ACC112 (cell line): ENCODE measurements at regions not wholly inside any gene's neighbourhood (a gene's known extent, or its start where the extent isn't known, plus 50 kb on each side); places are given as distances from the start of the nearest gene placed in this dataset.
A peak's percentile ranks its signal among the peaks of the same experiment; 100 is the strongest.

Experiments
- H2AFZ ChIP-seq: fragments of 200-600 bp; sonication (generic); one replicate; pipeline ENCODE4 v1.6.0; 2017; ENCODE audit warnings: antibody characterized with exemption, low read length; ENCODE audit not compliant: unreplicated experiment
- H3K27ac ChIP-seq: fragments of 200-600 bp; sonication (generic); 2 replicates; pipeline ENCODE4 v1.5.1; 2014; ENCODE audit warnings: low read depth, mild to moderate bottlenecking, antibody characterized with exemption, low read length, moderate library complexity
- H3K27me3 ChIP-seq: fragments of 200-600 bp; sonication (generic); 2 replicates; pipeline ENCODE4 v1.6.1; 2014; ENCODE audit warnings: mild to moderate bottlenecking, antibody characterized with exemption, low read length, moderate library complexity, mixed read lengths; ENCODE audit not compliant: insufficient read depth
- H3K36me3 ChIP-seq: fragments of 200-600 bp; sonication (generic); 2 replicates; pipeline ENCODE4 v1.6.1; 2016; ENCODE audit warnings: mild to moderate bottlenecking, antibody characterized with exemption, low read length, moderate library complexity, mixed read lengths; ENCODE audit not compliant: insufficient read depth
- H3K4me1 ChIP-seq: fragments of 200-600 bp; sonication (generic); one replicate; pipeline ENCODE4 v1.6.1; 2016; ENCODE audit warnings: low read length, mixed read lengths; ENCODE audit not compliant: insufficient read depth, unreplicated experiment, control insufficient read depth
- H3K4me3 ChIP-seq: fragments of 200-600 bp; sonication (generic); 2 replicates; pipeline ENCODE4 v1.5.1; 2014; ENCODE audit warnings: mild to moderate bottlenecking, low read depth, low read length
- H3K79me2 ChIP-seq: fragments of 200-600 bp; sonication (generic); one replicate; pipeline ENCODE4 v1.6.0; 2016; ENCODE audit warnings: low read length; ENCODE audit not compliant: control insufficient read depth, unreplicated experiment, insufficient read depth

DNA sequence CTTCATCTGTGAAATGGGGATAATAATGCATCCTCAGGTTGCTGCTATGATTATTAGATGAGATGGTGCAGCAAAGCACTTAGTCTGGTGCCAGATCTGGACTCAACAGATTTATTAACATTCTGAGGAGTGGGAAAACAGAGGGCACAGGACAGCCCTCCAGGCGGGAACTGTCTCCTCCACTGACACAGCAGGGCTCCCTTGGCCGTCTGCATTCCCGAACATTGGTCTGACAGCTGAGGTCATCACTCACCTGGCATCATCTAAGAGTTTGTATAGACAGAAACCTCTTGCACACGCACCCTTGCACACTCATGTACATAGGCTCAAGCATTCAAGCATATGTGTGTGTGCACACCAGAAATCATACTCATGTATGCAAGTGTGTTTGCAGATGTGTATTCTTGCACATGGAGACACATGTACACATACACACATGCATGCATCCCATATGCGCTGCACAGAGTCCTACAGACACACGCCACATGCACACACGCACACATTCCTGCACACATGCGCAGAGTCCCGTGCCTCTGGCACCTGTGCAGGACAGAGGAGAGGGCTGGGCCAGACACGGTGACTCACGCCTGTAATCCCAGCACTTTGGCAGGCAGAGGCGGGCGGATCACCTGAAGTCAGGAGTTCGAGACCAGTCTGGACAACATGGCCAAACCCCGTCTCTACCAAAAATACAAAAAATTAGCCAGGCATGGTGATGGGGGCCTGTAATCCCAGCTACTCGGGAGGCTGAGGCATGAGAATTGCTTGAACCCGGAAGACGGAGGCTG is 173.3 kb upstream of the GLI2 start:
- Histone ChIP-seq H3K36me3 (no peaks in the 10 kb centered on the region), H3K4me3 (no peak overlapping the region), H3K27me3 (no peaks in the 10 kb centered on the region), H3K27ac (no peak overlapping the region), H2AFZ (no peak overlapping the region), H3K79me2 (no peaks in the 10 kb centered on the region), H3K4me1 (peaks cover 32% of the 10 kb centered on the region)

DNA sequence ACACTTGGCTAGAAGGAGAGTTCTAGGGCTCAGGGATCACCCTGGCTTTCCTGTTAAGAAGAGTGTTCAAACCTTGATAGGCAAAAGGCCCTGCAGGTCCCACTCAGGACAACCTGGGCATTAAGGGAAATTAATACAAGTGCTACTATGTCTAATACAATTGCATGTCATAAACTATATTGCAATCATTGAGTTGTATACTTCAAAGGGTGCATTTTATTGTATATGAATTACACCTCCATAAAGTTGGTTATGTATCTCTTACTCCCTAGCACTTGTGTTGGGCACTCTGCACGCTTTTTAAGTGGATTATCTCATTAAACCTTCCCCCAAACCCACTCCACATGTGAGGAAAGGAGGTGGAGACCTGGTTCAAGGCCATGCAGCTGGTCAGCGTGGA is 172.1 kb upstream of the GLI2 start:
- Histone ChIP-seq H3K27ac (no peak overlapping the region), H3K27me3 (no peaks in the 10 kb centered on the region), H3K79me2 (no peaks in the 10 kb centered on the region), H3K36me3 (no peaks in the 10 kb centered on the region), H3K4me1 (peaks cover 35% of the 10 kb centered on the region), H2AFZ (no peak overlapping the region), H3K4me3 (no peak overlapping the region)

DNA sequence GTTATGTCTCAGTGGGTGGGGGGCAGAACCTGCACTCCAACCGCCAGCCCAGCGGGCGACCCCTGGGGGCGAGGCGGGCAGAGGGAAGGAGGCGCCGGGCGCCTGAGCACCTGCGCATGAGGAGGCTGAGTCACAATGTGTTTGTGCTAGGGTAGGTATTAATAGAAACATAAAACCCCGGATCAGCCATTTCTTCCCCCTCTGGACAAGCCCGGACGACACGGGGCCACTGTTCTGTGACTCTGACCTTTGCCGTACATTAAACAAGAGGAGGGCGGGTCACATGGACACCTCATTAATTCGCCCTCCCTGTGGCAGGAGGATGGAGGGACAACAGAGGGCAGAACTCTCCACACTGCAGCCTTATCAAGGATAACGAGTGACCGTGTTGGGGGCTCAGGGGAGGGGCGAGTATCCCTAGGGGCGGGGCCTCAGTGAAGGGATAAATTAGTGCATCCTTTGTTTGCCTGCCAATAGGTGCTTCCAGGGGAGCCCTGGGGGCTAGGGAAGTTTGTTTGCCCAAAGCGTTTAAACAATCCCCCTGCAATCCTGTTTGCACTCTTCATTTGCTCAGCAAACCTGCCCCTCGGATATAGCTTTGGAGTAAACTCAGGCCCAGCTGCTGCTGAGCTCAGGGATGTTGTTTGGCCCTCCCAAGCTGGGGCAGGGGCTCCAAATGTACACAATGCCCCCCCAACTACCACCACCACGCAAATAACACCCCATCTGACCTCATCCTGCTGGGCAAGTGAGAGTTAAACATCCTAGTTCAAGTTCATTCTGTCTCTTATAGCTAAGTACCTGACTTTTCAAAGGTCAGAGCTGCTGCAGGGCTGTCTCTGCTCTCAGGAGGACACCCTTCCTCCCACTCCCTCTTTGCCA is 171.2 kb upstream of the GLI2 start:
- no peak overlapping the region for H3K27ac ChIP-seq
- no peaks in the 10 kb centered on the region for H3K36me3 ChIP-seq
- no peak overlapping the region for H2AFZ ChIP-seq
- H3K79me2 ChIP-seq, result no peaks in the 10 kb centered on the region
- H3K27me3 ChIP-seq, result no peaks in the 10 kb centered on the region
- no peak overlapping the region for H3K4me3 ChIP-seq
- peaks cover 27% of the 10 kb centered on the region for H3K4me1 ChIP-seq

DNA sequence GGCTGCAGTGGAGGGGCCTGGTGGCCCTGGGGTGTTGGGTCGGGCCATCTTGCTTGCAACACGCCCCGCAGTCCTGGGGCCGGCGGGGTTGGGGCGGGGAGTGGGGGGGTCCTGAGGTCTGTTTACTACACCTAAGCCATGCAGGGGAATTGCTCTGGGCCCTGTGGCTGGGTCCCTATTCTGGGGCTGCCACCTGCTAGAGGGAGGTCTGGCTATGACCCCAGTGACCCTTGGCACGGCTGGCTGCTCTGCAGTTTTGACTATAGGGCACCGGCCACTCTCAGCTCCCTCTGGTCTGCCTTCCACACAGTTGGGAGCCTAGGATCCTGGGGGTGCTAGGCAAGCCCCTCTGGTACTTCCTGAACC is 170.6 kb upstream of the GLI2 start:
- Histone ChIP-seq H3K4me3 (no peak overlapping the region), H2AFZ (no peak overlapping the region), H3K4me1 (peaks cover 20% of the 10 kb centered on the region), H3K27me3 (no peaks in the 10 kb centered on the region), H3K36me3 (no peaks in the 10 kb centered on the region), H3K79me2 (no peaks in the 10 kb centered on the region), H3K27ac (no peak overlapping the region)

DNA sequence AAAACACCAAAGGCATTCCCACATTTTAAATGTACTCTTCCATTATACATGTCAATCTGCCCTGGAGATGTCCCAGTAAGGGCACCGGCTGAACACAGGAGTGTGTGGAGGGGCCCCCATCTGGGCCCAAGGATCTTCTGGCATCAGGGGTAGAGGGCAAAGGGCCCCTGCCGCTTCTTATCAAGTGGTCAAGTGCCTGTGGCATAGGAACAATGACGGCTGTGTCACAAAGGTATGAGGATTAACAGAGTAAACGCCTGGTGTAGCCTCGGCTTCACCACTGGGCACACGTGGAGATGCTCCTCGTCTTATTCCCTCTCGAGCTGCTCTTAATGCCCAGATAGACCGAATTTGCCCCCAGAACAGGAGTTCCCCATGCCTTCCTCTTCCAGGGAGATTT is 169.7 kb upstream of the GLI2 start:
- H3K27me3 ChIP-seq, result no peaks in the 10 kb centered on the region
- H3K36me3 ChIP-seq, result no peaks in the 10 kb centered on the region
- H3K79me2 ChIP-seq, result no peaks in the 10 kb centered on the region
- H3K27ac ChIP-seq, result peak overlapping the region; percentile 68; the same call in 1 of the 2 replicates
- H3K4me1 ChIP-seq, result peaks cover 19% of the 10 kb centered on the region
- H2AFZ ChIP-seq, result no peak overlapping the region
- H3K4me3 ChIP-seq, result no peak overlapping the region

DNA sequence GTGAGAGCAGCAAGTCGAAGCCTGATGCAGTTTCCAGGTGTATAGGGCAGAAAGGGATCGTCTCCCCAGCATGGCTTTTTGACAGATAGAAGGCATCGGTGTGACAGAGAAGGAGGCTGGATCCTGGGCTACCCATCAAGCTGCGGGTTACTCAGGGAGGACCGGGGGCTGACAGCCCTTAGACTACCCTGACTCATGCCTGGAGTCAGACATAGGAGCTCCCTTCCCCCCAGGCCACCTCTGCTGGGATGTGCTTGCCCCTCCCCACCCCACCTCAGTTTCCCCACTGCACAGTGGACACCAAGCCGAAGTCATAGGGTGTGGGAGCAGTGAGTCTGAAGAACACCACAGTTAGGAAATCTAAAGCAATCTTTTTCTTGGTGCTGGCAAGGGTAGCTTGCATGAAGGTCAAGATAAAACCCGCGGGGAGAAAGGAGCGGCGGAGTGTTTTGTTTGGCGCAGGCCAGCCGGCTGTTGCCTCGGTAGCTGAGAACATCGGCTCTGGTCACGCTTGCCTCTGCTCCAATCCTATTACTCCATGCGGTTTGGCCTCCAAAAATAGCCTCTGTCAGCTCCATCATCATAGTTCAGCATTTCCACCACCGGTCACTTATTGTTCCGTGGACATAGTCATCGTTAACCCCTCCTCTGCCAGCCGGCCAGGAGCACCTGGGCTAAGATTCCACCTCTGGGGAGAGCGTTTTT is 169.2 kb upstream of the GLI2 start:
- Histone ChIP-seq H3K27ac (peak overlapping the region; percentile 68), H3K4me3 (peak overlapping the region; percentile 32; the same call in 1 of the 2 replicates), H3K4me1 (peaks cover 19% of the 10 kb centered on the region), H2AFZ (no peak overlapping the region), H3K79me2 (no peaks in the 10 kb centered on the region), H3K27me3 (no peaks in the 10 kb centered on the region), H3K36me3 (no peaks in the 10 kb centered on the region)

DNA sequence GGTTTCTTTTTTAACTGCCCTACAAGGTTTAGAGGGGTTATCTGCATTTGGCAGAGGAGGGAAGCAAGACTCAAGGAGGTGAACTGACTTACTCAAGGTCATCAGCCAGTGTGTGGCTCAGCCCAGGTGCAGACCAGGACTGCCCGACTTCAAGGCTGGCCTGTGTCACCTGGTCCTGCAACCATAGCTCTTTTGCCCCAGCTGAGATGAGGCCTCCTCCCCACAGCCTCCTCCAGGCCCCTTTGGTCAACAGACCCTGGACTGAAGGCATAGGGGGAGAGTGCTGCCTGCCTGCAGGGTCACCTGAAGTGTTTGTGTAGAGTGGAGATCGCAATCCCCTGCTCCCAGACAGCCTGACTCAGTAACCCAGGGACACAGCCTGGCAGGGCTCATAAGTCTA is 168.5 kb upstream of the GLI2 start:
- no peaks in the 10 kb centered on the region for H3K36me3 ChIP-seq
- H3K79me2 ChIP-seq, result no peaks in the 10 kb centered on the region
- peaks cover 19% of the 10 kb centered on the region for H3K4me1 ChIP-seq
- H3K27ac ChIP-seq, result peak overlapping the region; percentile 68
- no peaks in the 10 kb centered on the region for H3K27me3 ChIP-seq
- H3K4me3 ChIP-seq, result peak overlapping the region; percentile 32; the same call in 1 of the 2 replicates
- H2AFZ ChIP-seq, result no peak overlapping the region

DNA sequence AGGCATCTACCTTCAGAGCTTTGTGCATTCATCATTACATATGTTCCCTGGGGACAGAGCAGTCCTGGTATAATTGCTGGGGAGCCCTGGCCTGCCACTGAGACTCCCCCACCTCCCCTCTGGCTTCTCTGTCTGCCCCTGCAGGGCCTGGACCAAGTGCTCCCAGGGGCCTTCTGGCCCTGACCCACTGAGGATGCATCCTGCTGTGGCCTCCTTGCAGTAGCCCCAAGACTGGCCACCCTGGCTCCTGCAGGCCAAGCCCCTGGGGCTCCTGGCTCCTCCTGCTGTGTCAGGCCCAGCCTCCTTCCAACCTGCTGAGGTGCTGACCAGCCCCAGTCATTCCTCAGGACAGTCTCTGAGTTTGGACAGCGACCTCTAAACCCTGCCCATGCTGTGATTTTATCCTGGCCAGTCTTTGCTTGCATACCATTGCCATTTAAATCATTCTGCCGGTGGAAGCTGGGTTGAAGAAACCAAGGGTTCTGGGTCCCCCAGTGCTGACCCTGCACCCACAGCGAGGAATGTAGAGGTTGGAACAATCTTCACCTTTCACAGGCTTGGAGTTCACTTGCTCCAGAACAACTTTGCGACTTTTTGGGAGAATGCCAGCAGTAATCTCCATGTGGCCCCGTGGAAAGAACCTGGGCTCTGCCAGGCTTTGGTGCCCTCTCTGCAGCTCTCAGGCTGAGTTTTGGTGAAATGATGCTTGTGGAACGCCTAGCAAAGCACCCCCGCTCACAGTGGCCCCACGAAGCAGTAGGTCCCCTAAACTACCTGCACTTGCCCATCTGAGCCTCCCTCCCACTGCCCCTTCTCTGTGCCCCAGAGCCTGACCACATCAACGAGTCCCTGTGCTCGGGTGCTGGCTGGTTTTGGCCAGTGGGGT is 167.3 kb upstream of the GLI2 start:
- Histone ChIP-seq H3K27ac (no peak overlapping the region), H2AFZ (no peak overlapping the region), H3K36me3 (no peaks in the 10 kb centered on the region), H3K4me1 (peaks cover 19% of the 10 kb centered on the region), H3K4me3 (no peak overlapping the region), H3K27me3 (no peaks in the 10 kb centered on the region), H3K79me2 (no peaks in the 10 kb centered on the region)

DNA sequence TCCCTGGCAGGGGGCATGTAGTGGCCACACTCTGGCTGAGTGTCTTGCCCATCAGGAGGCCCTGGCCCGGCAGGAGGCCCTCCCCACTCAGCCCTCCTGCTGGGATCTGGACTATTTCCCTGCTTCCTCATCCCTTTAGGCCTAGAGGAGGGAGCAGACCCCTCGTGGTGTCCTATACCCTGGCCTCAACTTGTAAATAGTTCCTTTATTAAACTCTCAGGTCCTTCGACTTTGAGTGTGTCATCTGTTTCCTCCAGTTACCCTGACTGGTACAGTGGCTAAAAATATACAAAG is 166.7 kb upstream of the GLI2 start:
- H3K4me1 ChIP-seq, result peaks cover 19% of the 10 kb centered on the region

DNA sequence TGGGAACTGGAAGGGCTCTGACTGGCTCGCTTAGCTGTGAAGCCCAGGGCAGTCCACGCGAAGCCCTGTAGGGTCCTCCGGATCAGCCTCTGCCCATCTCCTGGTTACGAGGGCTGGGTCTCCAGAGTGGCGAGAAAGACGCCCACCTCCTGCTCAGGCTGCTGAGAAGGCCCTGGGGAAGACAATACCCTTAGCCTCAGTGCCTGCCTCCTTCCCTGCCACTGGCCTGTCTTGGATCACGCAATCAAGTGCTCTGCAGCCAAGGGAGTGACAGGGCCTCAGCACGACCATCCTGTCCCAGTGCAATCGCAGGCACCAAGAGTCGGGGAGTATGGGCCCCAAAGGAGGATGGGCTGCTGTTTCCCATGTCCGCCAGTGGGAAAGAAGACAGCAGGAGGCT is 165.7 kb upstream of the GLI2 start:
- no peaks in the 10 kb centered on the region for H3K79me2 ChIP-seq

More for the DNA sequence above, 166.7 kb upstream of the GLI2 start:
- H3K36me3 ChIP-seq, result no peaks in the 10 kb centered on the region
- no peak overlapping the region for H3K27ac ChIP-seq
- H3K27me3 ChIP-seq, result no peaks in the 10 kb centered on the region
- H2AFZ ChIP-seq, result no peak overlapping the region
- no peak overlapping the region for H3K4me3 ChIP-seq
- no peaks in the 10 kb centered on the region for H3K79me2 ChIP-seq

More for the DNA sequence above, 165.7 kb upstream of the GLI2 start:
- no peaks in the 10 kb centered on the region; the same call in 1 of the 2 replicates for H3K27me3 ChIP-seq
- no peak overlapping the region for H3K27ac ChIP-seq
- peaks cover 19% of the 10 kb centered on the region for H3K4me1 ChIP-seq
- no peak overlapping the region for H2AFZ ChIP-seq
- H3K36me3 ChIP-seq, result no peaks in the 10 kb centered on the region
- no peak overlapping the region for H3K4me3 ChIP-seq
